Stimulated activated naive CD8-positive, alpha-beta T cell treated with anti-CD3 and anti-CD28 coated beads, Interleukin-15, amount 100 ng/mL, for 72 hours (primary cell): ENCODE measurements at regions not wholly inside any gene's neighbourhood (a gene's known extent, or its start where the extent isn't known, plus 50 kb on each side); places are given as distances from the start of the nearest gene placed in this dataset.

Experiments
- ATAC-seq: fragments of 150-1000 bp; cut with Tn5 transposase; 2 replicates; pipeline ENCODE4 v1.10.0; 2021; ENCODE audit warnings: mild to moderate bottlenecking, moderate library complexity
- DNase-seq, 2 donors: peaks; one replicate each; pipeline ENCODE4 v3.0.0; 2021 to 2022
- H3K27ac Mint-ChIP-seq, 2 donors: one replicate each; pipeline ENCODE4 v1.8.0; 2022; ENCODE audit warnings: mild to moderate bottlenecking in 2 of 2, mixed read lengths in 2 of 2, moderate library complexity in 2 of 2
- H3K27me3 Mint-ChIP-seq: one replicate; pipeline ENCODE4 v1.8.0; 2022; ENCODE audit warnings: mixed read lengths
- H3K4me1 Mint-ChIP-seq: one replicate; pipeline ENCODE4 v1.8.0; 2022; ENCODE audit warnings: mild to moderate bottlenecking, mixed read lengths
- H3K4me3 Mint-ChIP-seq, 2 donors: one replicate each; pipeline ENCODE4 v1.8.0; 2022; ENCODE audit warnings: mild to moderate bottlenecking in 2 of 2, mixed read lengths in 2 of 2, moderate library complexity in 1 of 2
- H3K9me3 Mint-ChIP-seq, 2 donors: one replicate each; pipeline ENCODE4 v1.8.0; 2022; ENCODE audit warnings: mixed read lengths in 2 of 2

- Mint-ChIP-seq H3K27ac (peak overlapping the region in 1 of 2 donors; percentile 69), H3K9me3 (peaks cover 0 to 7% of the 10 kb centered on the region in 2 donors), H3K4me1 (peaks cover 8% of the 10 kb centered on the region), H3K4me3 (no peak overlapping the region), H3K27me3 (no peaks in the 10 kb centered on the region)
- no peak for ATAC-seq
- no peak for DNase-seq
These were observed 141.1 kb upstream of the SGK1 start for GRCh38 chr6:134458857-134459657.

DNA sequence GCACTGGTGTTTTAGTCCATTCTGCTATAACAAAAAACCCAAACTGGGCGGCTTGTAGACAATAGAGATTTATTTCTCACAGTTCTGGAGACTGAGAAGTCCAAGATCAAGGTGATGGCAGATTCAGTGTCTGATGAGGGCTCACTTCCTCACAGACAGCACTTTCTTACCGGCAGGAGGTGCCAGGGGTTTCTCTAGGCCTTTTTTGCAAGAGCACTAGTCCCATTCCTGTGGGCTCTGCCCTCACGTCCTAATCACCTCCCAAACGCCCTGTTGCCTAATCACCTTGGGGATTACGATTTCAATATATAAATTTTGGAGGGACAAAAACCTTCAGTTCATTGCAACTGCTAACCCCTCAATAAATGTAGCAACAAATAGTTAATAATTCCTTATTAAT is 140.0 kb upstream of the SGK1 start:
- Mint-ChIP-seq H3K27ac (no peak overlapping the region), H3K27me3 (no peaks in the 10 kb centered on the region), H3K4me1 (peaks cover 6% of the 10 kb centered on the region), H3K9me3 (peaks cover 0 to 7% of the 10 kb centered on the region in 2 donors), H3K4me3 (no peak overlapping the region)
- ATAC-seq (no peak), DNase-seq (no peak)

DNA sequence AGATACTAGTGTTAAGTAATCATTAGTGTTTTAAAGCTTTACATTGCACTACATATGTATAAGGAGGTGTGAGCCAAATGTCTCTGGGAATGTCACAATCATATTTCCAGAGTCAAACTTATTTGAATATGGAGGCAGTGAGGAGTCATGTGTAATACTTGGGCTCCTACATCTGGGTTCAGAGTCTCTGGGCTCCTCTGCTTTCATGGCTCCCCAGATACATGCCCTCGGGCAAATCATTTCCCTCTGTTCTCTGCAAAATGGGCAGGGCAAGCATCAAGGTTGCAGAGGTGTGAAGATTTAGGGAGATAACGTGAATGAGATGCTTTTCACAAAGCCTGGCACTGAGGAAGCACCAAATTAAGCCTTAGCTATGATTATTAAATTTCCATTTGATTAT is 138.3 kb upstream of the SGK1 start:
- Mint-ChIP-seq H3K9me3 (peaks cover 0 to 7% of the 10 kb centered on the region in 2 donors), H3K27ac (no peak overlapping the region), H3K27me3 (no peaks in the 10 kb centered on the region), H3K4me3 (no peak overlapping the region), H3K4me1 (peaks cover 6% of the 10 kb centered on the region)
- ATAC-seq (no peak), DNase-seq (no peak)

DNA sequence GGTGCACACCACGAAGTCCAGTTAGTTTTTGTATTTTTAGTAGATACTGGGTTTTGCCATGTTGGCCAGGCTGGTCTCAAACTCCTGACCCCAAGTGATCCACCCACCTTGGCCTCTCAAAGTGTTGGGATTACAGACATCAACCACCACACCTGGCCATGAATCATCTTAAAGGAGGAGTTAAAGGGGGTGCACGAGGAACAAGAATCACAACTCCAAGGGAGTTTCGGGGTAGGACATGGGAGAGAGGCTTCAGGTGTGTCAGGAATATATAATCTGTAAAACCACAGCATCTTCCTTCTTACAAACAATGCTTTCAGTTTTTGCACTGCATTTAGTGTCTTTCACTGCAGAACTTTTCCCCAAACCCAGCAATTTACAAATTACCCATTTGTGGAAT is 137.4 kb upstream of the SGK1 start:
- DNase-seq (no peak), ATAC-seq (no peak)
- Mint-ChIP-seq H3K9me3 (peaks cover 0 to 7% of the 10 kb centered on the region in 2 donors), H3K4me1 (peaks cover 6% of the 10 kb centered on the region), H3K27me3 (no peaks in the 10 kb centered on the region), H3K27ac (no peak overlapping the region), H3K4me3 (no peak overlapping the region)

DNA sequence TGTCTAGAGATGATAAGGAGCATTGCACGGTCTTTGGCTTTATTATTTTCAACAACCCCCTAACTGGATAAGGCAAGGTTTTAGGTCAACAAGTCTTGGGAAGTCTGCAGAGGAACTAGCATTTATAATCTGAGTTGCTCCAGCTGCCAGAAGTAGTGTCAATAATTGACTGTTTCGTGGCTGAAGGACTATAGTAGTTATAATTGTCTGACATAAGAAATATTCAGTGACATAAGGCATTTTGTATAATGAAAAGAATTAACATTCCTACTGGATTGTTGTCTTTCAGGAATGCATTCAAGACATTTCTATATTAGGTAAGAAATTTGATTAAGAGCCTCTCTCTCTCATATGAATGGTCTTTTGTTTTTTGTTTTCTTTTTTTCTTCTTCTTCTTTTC is 136.9 kb upstream of the SGK1 start:
- Mint-ChIP-seq H3K4me3 (no peak overlapping the region), H3K4me1 (peaks cover 4% of the 10 kb centered on the region), H3K27ac (no peak overlapping the region), H3K27me3 (no peaks in the 10 kb centered on the region), H3K9me3 (peaks cover 0 to 3% of the 10 kb centered on the region in 2 donors)
- ATAC-seq = no peak
- DNase-seq = no peak

DNA sequence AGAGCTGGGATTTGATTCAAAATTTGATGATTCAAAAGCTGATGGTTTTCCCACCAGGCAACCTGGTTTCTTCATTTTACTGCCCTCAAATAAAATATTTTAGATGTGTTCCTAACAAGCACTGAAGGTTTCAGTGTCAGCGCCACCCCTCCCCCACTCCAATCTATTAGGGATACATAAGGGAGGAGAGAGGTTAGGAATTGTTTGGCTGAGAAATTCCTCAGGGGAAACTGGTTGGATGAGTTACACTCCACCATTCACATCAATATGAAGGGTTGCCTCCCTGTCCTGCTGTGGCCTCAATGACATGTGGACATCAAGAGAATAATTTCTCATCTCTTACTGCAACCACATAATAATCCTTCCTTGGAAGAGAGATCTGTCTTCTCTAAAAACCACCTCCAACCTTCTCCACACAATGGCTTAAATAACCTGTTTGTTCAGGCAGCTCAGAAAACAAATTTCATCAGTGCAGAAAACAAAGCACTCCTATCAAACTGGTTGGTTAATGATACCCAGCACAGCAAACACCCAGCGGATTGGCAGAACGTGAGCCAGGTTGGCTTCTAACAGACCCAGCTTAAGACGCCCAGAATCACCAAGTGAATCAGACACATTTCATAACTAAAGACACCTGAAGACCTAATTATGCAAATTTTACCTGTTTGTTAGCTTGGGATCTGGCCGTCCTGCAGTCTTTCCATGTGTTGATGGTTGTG is 136.0 kb upstream of the SGK1 start:
- ATAC-seq = no peak
- Mint-ChIP-seq H3K27me3 (no peaks in the 10 kb centered on the region), H3K9me3 (no peaks in the 10 kb centered on the region), H3K27ac (no peak overlapping the region), H3K4me3 (no peak overlapping the region), H3K4me1 (peaks cover 10% of the 10 kb centered on the region)
- no peak for DNase-seq

GRCh38 chr6:134452906-134453305 is 135.0 kb upstream of the SGK1 start:
- H3K27me3 Mint-ChIP-seq = no peaks in the 10 kb centered on the region
- ATAC-seq = no peak
- no peak for DNase-seq
- peaks cover 14% of the 10 kb centered on the region for H3K4me1 Mint-ChIP-seq
- H3K9me3 Mint-ChIP-seq = no peaks in the 10 kb centered on the region
- no peak overlapping the region for H3K27ac Mint-ChIP-seq
- H3K4me3 Mint-ChIP-seq = no peak overlapping the region

GRCh38 chr6:134451529-134451928 is 133.6 kb upstream of the SGK1 start:
- H3K27ac Mint-ChIP-seq = no peak overlapping the region
- peaks cover 27% of the 10 kb centered on the region for H3K4me1 Mint-ChIP-seq
- H3K27me3 Mint-ChIP-seq = no peaks in the 10 kb centered on the region
- H3K9me3 Mint-ChIP-seq = no peaks in the 10 kb centered on the region
- no peak for DNase-seq
- no peak overlapping the region for H3K4me3 Mint-ChIP-seq
- ATAC-seq = no peak

- Mint-ChIP-seq H3K27ac (no peak overlapping the region), H3K4me1 (peaks cover 27% of the 10 kb centered on the region), H3K4me3 (no peak overlapping the region), H3K27me3 (no peaks in the 10 kb centered on the region), H3K9me3 (no peaks in the 10 kb centered on the region)
- ATAC-seq (no peak), DNase-seq (no peak)
These were observed 131.9 kb upstream of the SGK1 start for GRCh38 chr6:134449781-134450180.

GRCh38 chr6:134449004-134449403 is 131.1 kb upstream of the SGK1 start:
- ATAC-seq (no peak), DNase-seq (no peak)
- Mint-ChIP-seq H3K9me3 (no peaks in the 10 kb centered on the region), H3K4me1 (peaks cover 27% of the 10 kb centered on the region), H3K4me3 (no peak overlapping the region), H3K27ac (no peak overlapping the region), H3K27me3 (no peaks in the 10 kb centered on the region)

GRCh38 chr6:134447883-134448387 is 130.0 kb upstream of the SGK1 start:
- Mint-ChIP-seq H3K27ac (no peak overlapping the region), H3K4me1 (peaks cover 27% of the 10 kb centered on the region), H3K4me3 (no peak overlapping the region), H3K27me3 (no peaks in the 10 kb centered on the region), H3K9me3 (no peaks in the 10 kb centered on the region)
- no peak for DNase-seq
- no peak for ATAC-seq

DNA sequence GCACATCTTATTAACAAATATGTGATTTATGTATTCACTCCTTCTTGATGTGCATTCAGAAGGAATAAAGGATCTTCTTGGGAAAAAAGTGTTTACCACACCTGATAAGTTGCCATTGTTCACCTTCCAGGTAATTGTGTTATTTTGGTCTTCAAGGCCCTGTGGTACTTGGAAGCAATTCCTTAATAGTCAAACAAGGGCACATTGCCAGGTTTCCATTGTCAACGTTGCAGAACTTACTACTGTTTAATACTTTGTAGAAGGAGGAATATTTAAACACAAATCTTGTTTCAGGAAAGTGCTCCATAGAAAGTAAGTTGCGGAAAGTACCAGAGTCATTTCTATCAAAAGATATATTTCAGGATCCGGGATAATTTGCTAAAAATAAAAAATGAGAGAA is 129.5 kb upstream of the SGK1 start:
- DNase-seq (no peak), ATAC-seq (no peak)
- peaks cover 27% of the 10 kb centered on the region for H3K4me1 Mint-ChIP-seq

DNA sequence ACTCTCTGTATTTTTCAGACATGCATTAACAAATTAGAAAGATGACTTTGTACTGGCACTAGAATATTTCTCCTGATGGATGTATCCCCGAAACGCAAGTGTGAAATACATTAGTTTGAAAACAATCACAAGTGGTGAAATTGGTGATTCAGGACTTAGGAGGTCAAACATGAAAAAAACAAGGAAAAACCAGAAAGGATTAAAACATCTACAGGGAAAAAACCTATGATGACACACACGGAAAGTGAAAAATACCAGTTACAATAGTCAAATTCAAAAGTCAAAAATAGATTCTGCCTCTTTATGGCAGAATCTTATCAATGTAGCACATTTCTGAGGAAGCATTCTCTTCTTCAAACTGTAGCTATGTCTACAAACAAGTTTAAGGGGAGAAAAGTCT is 129.0 kb upstream of the SGK1 start:
- H3K4me1 Mint-ChIP-seq = peaks cover 27% of the 10 kb centered on the region
- DNase-seq = no peak

More for the DNA sequence above, 129.5 kb upstream of the SGK1 start:
- Mint-ChIP-seq H3K27ac (no peak overlapping the region), H3K9me3 (no peaks in the 10 kb centered on the region), H3K27me3 (no peaks in the 10 kb centered on the region), H3K4me3 (no peak overlapping the region)

DNA sequence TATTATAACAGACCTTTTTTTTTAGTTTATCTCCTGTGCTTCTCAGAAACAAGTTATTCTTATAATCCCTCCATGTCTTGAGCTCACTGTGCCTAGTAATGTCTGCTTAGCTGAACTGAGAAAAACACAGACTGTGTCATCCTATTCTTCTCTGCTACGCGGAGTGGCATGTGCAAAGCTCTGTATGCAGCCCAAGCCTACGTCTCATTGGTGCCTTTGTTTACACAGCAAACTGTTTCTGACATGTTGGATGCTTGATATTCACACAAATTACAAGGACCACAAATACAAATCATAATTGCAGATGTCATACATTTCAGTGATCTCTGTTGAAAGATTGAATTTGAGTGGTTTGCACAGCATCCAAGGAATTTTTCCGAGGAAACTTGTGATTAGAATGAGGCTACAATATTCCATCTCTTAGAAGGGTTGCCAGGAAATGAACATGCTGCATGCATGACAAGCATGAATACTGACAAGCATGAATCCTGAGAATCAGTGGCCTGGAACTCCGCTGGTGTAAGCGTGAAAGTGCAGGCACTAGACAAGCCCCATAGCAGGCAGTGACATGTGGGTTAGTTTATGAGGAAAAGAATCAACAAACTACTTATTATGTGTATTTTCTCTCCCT is 128.4 kb upstream of the SGK1 start:
- no peak for DNase-seq
- H3K9me3 Mint-ChIP-seq = no peaks in the 10 kb centered on the region
- no peaks in the 10 kb centered on the region for H3K27me3 Mint-ChIP-seq
- no peak overlapping the region for H3K27ac Mint-ChIP-seq
- H3K4me3 Mint-ChIP-seq = no peak overlapping the region
- peaks cover 27% of the 10 kb centered on the region for H3K4me1 Mint-ChIP-seq
- no peak for ATAC-seq

More for the DNA sequence above, 129.0 kb upstream of the SGK1 start:
- Mint-ChIP-seq H3K27ac (no peak overlapping the region), H3K9me3 (no peaks in the 10 kb centered on the region), H3K27me3 (no peaks in the 10 kb centered on the region), H3K4me3 (no peak overlapping the region)
- ATAC-seq = no peak

DNA sequence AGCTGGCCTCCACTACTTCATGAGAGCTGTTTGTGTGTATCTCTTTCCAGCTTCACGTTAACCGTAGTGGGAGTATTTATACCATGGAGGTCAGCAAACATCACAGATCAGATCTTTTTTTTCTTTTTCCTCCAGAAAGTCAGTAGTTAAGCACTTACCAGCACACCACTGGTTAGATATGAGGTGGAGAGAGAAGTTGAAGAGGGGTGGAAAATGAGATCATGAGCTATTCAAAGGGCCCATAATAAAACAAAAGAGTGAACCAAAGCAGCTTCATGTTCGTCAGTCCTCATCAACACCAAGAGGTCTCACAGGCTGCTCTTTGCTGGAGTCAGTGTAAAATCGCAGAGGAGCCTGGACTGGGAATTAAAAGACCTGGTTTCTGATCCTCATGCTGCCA is 125.1 kb upstream of the SGK1 start:
- H3K4me3 Mint-ChIP-seq = no peak overlapping the region
- no peaks in the 10 kb centered on the region for H3K27me3 Mint-ChIP-seq
- no peaks in the 10 kb centered on the region for H3K9me3 Mint-ChIP-seq
- peak overlapping the region in 1 of 2 donors; percentile 55 for H3K27ac Mint-ChIP-seq
- ATAC-seq (no peak), DNase-seq (no peak)
- H3K4me1 Mint-ChIP-seq = peaks cover 15% of the 10 kb centered on the region

GRCh38 chr6:134442073-134442472 is 124.2 kb upstream of the SGK1 start:
- Mint-ChIP-seq H3K9me3 (no peaks in the 10 kb centered on the region), H3K27ac (no peak overlapping the region), H3K27me3 (no peaks in the 10 kb centered on the region), H3K4me1 (peaks cover 16% of the 10 kb centered on the region), H3K4me3 (no peak overlapping the region)
- DNase-seq = no peak
- no peak for ATAC-seq
